NCI-H2227 (cell line): ENCODE measurements at regions not wholly inside any gene's neighbourhood (a gene's known extent, or its start where the extent isn't known, plus 50 kb on each side); places are given as distances from the start of the nearest gene placed in this dataset.
A peak's percentile ranks its signal among the peaks of the same experiment; 100 is the strongest.
"Not testable (repeated sequence)": the region's sequence is repeated elsewhere in the genome, so short reads cannot be mapped to it uniquely, and the experiment has no call there.

Experiments
- DNase-seq: peaks from one replicate; lab custom pipeline; 2025; ENCODE audit not compliant: unreplicated experiment; lab: John Stamatoyannopoulos, UW

GRCh38 chr1:213751064-213751397 is 236.7 kb upstream of the PROX1 start:
- no peak for DNase-seq

- DNase-seq: peak; percentile 14
Observed at GRCh38 chr1:213759359-213760181, 228.2 kb upstream of the PROX1 start.

DNA sequence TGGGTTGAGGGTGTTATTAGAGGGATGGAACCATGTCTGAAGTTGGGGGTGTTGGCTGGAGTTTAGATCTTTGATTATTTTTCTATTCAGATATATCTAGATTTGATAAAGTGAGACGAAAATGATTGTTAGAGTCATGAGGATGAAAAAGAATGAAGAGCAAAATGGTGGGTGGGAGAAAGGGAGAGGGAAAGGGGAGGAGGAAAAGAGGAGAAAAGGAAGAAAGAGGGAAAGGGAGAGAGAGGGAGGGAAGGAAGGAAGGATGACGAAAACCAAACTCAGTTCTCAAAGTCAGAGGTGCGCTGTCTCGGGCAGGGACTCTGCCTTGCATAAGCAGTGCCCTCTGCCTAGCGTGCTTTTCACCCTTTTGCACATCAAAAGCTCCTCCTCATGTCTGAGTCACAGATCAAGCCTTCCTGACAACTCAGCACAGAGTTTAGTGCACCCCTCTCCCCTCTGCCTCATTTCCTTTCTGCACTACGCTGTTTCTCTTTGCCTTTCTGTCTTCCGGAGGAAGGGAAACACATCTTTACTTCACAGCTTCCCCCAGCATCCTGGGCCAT is 225.8 kb upstream of the PROX1 start:
- no peak for DNase-seq

DNA sequence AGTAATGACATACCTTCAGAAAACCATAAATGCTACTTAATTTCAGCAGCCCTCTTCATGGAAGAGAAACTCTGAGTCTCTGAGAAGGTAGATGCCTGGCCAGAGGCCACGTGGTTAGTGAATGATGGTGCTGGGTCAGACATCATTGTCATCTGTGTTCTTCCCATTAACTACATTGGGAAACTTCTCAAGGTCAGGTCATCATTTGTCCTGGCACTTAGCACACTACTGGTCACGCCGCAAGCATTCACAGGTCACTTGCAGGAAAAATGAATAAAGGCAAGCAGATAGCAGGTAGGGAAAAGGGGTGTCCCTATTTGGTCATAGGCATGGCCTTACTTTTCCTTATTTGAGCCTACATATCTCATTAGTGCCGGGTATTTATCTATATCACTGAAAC is 220.1 kb upstream of the PROX1 start:
- no peak for DNase-seq

GRCh38 chr1:213772128-213773063 is 215.4 kb upstream of the PROX1 start:
- peak; percentile 3 for DNase-seq

DNA sequence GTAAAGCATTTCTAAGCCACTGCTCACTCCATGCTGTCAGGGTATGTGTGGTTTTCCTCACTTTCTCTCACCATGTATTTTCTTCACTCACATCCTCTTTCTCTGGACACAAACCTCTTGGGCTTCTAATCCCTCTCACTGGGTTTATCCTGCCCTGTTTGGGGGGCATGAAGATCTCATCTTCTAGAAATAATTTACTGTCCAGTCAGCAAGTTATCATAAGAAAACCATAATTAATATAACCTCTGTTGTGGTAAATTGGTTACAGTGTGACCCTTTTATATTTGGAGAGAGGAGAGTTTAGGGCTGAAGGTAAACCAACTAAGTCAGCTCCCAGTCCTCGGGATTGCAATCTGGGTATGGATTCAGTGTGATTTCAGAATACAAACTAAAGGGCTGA is 213.8 kb upstream of the PROX1 start:
- DNase-seq: no peak

DNA sequence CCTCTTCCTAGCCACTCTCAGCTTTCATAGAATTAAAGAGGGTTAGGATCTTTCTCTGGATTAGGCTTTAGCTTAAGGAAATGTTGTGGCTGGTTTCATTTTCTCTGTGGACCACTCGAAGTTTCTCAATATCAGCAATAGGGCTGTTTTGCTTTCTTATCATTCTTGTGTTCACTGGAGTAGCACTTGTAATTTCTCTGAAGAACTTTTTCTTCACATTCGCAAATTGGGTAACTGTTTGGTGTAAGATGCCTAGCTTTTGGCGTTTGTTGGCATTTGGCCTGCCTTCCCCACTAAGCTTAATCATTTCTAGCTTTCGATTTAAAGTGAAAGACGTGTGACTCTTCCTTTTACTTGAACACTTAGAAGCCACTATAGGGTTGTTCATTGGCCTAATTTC is 210.8 kb upstream of the PROX1 start:
- DNase-seq: no peak

DNA sequence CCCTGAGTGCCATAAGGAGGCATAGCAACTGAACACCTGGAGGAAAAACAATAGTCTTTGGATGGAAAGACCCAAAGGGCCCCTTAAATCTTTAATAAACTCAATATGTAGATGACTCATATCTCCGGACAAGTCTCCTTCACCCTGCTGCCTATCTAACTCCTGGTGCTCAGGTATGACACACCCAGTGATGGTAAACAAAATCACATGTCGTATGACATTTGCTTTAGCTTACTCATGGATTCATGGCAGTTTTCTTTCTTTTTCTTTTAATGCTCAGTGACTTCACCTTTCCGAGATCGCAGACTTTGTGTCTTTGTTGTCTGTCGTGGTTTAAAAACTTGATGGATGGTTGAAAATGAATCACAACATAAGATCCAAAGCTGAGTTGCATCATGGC is 208.5 kb upstream of the PROX1 start:
- no peak for DNase-seq

- peak; percentile 71 for DNase-seq
Observed at GRCh38 chr1:213782941-213783672, 204.7 kb upstream of the PROX1 start.

DNA sequence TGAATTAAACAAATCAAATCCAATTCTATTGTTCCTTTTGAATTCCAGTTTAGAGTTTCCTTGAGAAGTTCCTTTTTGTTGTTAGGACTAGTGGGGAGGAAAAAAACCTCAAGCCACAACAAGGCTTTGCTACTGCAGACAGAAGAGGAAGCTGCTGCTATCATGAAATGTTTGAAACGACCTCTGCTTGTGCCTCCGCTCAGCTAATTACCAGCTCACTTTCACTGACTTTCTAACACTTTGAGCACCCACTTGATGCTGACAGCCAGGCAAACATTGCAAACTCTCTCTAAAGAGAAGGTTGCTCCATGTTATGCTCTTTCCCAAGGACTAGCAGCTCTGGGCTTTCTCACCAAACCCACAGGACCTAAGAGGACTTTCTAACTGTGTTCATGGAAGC is 203.9 kb upstream of the PROX1 start:
- DNase-seq: peak; percentile 28

- no peak for DNase-seq
Observed at GRCh38 chr1:213786683-213787082, 201.1 kb upstream of the PROX1 start.

DNA sequence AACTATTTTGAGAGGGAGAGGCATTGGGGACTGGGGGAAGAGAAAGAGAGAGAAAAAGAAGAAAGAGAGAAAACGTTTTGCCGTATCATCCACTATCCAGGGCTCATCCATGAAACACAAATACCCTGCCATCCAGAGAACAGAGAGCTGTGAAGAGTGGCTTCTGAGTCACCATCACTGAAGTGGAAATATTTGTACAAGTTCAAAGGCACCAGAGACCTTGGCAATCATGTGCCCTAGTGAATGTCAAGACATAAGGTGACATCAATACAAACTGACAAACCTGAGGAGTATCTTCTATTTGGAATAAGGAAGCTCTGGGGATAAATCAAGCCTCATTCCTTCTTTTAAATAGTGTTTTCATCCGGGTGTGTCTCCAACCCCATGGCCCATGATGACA is 197.2 kb upstream of the PROX1 start:
- no peak for DNase-seq

GRCh38 chr1:213793482-213794067 is 194.2 kb upstream of the PROX1 start:
- peak; percentile 10 for DNase-seq

- DNase-seq: no peak
Observed at GRCh38 chr1:213796525-213796924, 191.2 kb upstream of the PROX1 start.

- DNase-seq: not testable (repeated sequence)
Observed at GRCh38 chr1:213808288-213808687, 179.5 kb upstream of the PROX1 start.

DNA sequence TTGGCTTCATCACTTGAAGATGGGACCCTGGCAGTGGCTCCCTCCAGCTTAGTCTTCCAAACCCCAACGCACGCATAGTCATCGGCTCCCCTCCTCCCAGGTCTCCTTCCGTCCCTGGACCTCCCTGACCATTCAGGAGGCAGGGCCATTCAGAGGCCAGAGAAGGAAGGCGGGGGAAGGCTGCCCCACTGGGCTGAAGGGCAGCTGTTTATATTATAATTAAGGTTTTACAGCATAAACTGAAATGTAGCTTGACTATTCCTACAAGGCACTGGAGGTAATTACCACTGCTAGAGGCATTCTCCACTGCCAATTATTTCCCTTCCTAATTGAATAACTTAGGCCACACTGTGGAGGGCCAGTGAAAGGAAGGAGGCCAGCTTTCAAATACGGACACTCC is 170.6 kb upstream of the PROX1 start:
- no peak for DNase-seq

DNA sequence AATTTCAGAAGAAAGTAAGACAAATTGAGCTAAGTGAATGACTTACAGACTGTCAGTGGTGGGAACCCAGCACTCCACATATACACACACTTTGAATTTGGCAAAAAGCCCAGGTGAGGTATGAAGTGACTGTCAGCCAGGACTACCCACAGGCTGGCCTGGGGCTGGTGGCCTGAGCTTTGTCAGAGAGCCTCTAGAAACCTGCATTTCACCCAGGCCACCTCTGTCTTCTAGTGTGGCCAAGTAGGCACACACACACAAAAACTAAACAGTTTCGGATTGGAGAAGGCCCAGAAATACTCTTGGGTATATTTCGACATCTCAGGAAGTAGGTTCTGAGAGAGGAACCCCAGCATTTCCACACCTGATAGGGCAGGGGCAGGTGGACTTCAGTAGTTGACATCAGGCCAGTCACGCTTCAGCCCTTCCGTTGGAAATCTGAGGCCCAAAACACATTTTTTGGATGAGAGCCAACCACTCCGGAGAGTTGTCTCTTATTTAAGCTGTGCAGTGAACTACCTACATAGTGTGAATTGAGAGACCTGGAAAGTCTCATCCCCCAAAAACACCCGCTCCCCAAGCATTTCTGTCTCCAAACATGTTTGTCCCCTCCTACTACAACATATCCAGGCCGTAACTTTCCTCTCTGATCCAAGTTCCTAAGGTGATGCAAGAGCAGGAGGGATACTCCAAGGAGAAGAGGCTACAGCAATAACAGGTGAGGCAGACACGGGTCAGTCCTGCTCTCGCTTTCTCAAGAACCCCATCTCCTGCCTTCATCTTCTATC is 167.2 kb upstream of the PROX1 start:
- no peak for DNase-seq

GRCh38 chr1:213821175-213821942 is 166.4 kb upstream of the PROX1 start:
- no peak for DNase-seq

- no peak for DNase-seq
Observed at GRCh38 chr1:213821943-213822334, 165.8 kb upstream of the PROX1 start.
